Activated gamma-delta T cell (primary cell): ENCODE measurements at regions not wholly inside any gene's neighbourhood (a gene's known extent, or its start where the extent isn't known, plus 50 kb on each side); places are given as distances from the start of the nearest gene placed in this dataset.

ENCODE experiments used
- DNase-seq: peaks from one replicate; lab custom pipeline; 2025; lab: John Stamatoyannopoulos, UW

GRCh38 chr9:96038271-96038670 is 162.8 kb downstream of the ERCC6L2 start:
- no peak for DNase-seq

GRCh38 chr9:96034553-96035122 is 159.1 kb downstream of the ERCC6L2 start:
- DNase-seq, result no peak

- no peak for DNase-seq
These were observed 158.4 kb downstream of the ERCC6L2 start for GRCh38 chr9:96033896-96034295.

GRCh38 chr9:96031916-96032534 is 156.5 kb downstream of the ERCC6L2 start:
- no peak for DNase-seq

- no peak for DNase-seq
These were observed 155.9 kb downstream of the ERCC6L2 start for GRCh38 chr9:96031366-96031824.

- no peak for DNase-seq
These were observed 154.4 kb downstream of the ERCC6L2 start for GRCh38 chr9:96029722-96030530.

- DNase-seq, result peak; percentile 20
These were observed 152.0 kb downstream of the ERCC6L2 start for GRCh38 chr9:96027251-96028131.

GRCh38 chr9:96026655-96027213 is 151.2 kb downstream of the ERCC6L2 start:
- DNase-seq, result no peak

GRCh38 chr9:96025995-96026602 is 150.6 kb downstream of the ERCC6L2 start:
- DNase-seq, result no peak

GRCh38 chr9:96023486-96023885 is 148.0 kb downstream of the ERCC6L2 start:
- DNase-seq, result no peak

GRCh38 chr9:96022445-96023051 is 147.1 kb downstream of the ERCC6L2 start:
- DNase-seq, result peak; percentile 28

- DNase-seq, result no peak
These were observed 146.3 kb downstream of the ERCC6L2 start for GRCh38 chr9:96021551-96022444.

- peak; percentile 55 for DNase-seq
These were observed 145.5 kb downstream of the ERCC6L2 start for GRCh38 chr9:96020792-96021550.

- no peak for DNase-seq
These were observed 144.9 kb downstream of the ERCC6L2 start for GRCh38 chr9:96020300-96020791.
